CD4-positive, alpha-beta memory T cell (primary cell): ENCODE measurements at regions not wholly inside any gene's neighbourhood (a gene's known extent, or its start where the extent isn't known, plus 50 kb on each side); places are given as distances from the start of the nearest gene placed in this dataset.

Experiments
- CTCF ChIA-PET: fragments of 350-600 bp; sonication (Branson Sonifier 250); formaldehyde crosslinking; loops from one replicate; lab custom pipeline; 2021; ENCODE audit warnings: inconsistent platforms; ENCODE audit not compliant: partially characterized antibody; lab: Charles Lee
- POLR2A ChIA-PET: fragments of 350-600 bp; sonication (Branson Sonifier 250); formaldehyde crosslinking; loops from one replicate; lab custom pipeline; 2021; ENCODE audit not compliant: partially characterized antibody; lab: Charles Lee
- DNase-seq, 5 donors: peaks; one replicate each; pipeline versions ENCODE4 v3.0.0 to v3.0.0-alpha.2; 2020 to 2022; ENCODE audit warnings: mixed read lengths in 1 of 5
- H3K27ac ChIP-seq: one replicate; pipeline ENCODE4 v1.7.0; 2013; ENCODE audit warnings: low read depth, low read length
- H3K27me3 ChIP-seq: 2 replicates; pipeline ENCODE4 v1.7.0; 2013; ENCODE audit warnings: mild to moderate bottlenecking, low read length, moderate library complexity; ENCODE audit not compliant: insufficient read depth
- H3K36me3 ChIP-seq: 2 replicates; pipeline ENCODE4 v1.7.0; 2013; ENCODE audit warnings: mild to moderate bottlenecking, low read length, moderate library complexity; ENCODE audit not compliant: insufficient read depth
- H3K4me1 ChIP-seq: 2 replicates; pipeline ENCODE4 v1.7.0; 2013; ENCODE audit warnings: mild to moderate bottlenecking, low read length, moderate library complexity; ENCODE audit not compliant: insufficient read depth
- H3K4me3 ChIP-seq, 2 donors: one replicate each; pipeline ENCODE4 v1.7.0; 2013; ENCODE audit warnings: low read length in 2 of 2, mild to moderate bottlenecking in 1 of 2
- H3K9me3 ChIP-seq, 2 donors: one replicate each; pipeline ENCODE4 v1.7.0; 2013; ENCODE audit warnings: low read length in 2 of 2, control low read depth in 1 of 2; ENCODE audit not compliant: control insufficient read depth in 1 of 2
- H3K27ac Mint-ChIP-seq, 7 donors: one replicate each; pipeline ENCODE4 v1.8.0; 2020 to 2021; ENCODE audit warnings: mixed read lengths in 7 of 7, mild to moderate bottlenecking in 6 of 7, inconsistent platforms in 3 of 7, moderate library complexity in 3 of 7
- H3K27me3 Mint-ChIP-seq, 2 donors: one replicate each; pipeline ENCODE4 v1.8.0; 2020 to 2021; ENCODE audit warnings: mixed read lengths in 2 of 2
- H3K36me3 Mint-ChIP-seq, 2 donors: one replicate each; pipeline ENCODE4 v1.8.0; 2020 to 2021; ENCODE audit warnings: mixed read lengths in 2 of 2, inconsistent platforms in 1 of 2, mild to moderate bottlenecking in 1 of 2
- H3K4me1 Mint-ChIP-seq, 4 donors: one replicate each; pipeline ENCODE4 v1.8.0; 2020 to 2021; ENCODE audit warnings: mixed read lengths in 4 of 4, mild to moderate bottlenecking in 1 of 4
- H3K4me3 Mint-ChIP-seq, 8 donors: one replicate each; pipeline ENCODE4 v1.8.0; 2020 to 2021; ENCODE audit warnings: mixed read lengths in 8 of 8, mild to moderate bottlenecking in 7 of 8, moderate library complexity in 6 of 8, inconsistent platforms in 3 of 8
- H3K9me3 Mint-ChIP-seq, 8 donors: one replicate each; pipeline ENCODE4 v1.8.0; 2020 to 2021; ENCODE audit warnings: mixed read lengths in 8 of 8, mild to moderate bottlenecking in 5 of 8, inconsistent platforms in 3 of 8, moderate library complexity in 1 of 8
- intact Hi-C: fragments of 100-400 bp; cut with micrococcal nuclease; formaldehyde crosslinking; loops from one replicate; pipeline ENCODE4 v1.15.1; 2023

GRCh38 chr2:54372361-54372760 lies 83.8 kb upstream of the SPTBN1 start:
- ChIA-PET CTCF (no interaction called here), POLR2A (no interaction called here)
- Mint-ChIP-seq H3K9me3 (peaks cover 0 to 23% (median 15%) of the 10 kb centered on the region in 8 donors), H3K27me3 (peaks cover 5 to 16% of the 10 kb centered on the region in 2 donors), H3K27ac (no peak overlapping the region), H3K36me3 (peaks cover 0 to 4% of the 10 kb centered on the region in 2 donors), H3K4me3 (no peak overlapping the region), H3K4me1 (no peaks in the 10 kb centered on the region)
- no peaks in the 10 kb centered on the region for H3K4me1 ChIP-seq
- H3K4me3 ChIP-seq, result no peak overlapping the region
- no peaks in the 10 kb centered on the region for H3K36me3 ChIP-seq
- no peak overlapping the region for H3K27ac ChIP-seq
- DNase-seq, result no peak
- no peaks in the 10 kb centered on the region for H3K27me3 ChIP-seq
- H3K9me3 ChIP-seq, result no peaks in the 10 kb centered on the region
- intact Hi-C loops, result no loop called here

- Mint-ChIP-seq H3K4me1 (no peaks in the 10 kb centered on the region), H3K9me3 (peaks cover 0 to 12% (median 5%) of the 10 kb centered on the region in 8 donors), H3K36me3 (no peaks in the 10 kb centered on the region), H3K27me3 (peaks cover 5 to 16% of the 10 kb centered on the region in 2 donors), H3K27ac (peak overlapping the region in 1 of 7 donors; percentile 47), H3K4me3 (no peak overlapping the region)
- intact Hi-C loops, result no loop called here
- H3K27me3 ChIP-seq, result no peaks in the 10 kb centered on the region
- POLR2A ChIA-PET, result no interaction called here
- DNase-seq, result no peak
- H3K4me3 ChIP-seq, result no peak overlapping the region
- H3K4me1 ChIP-seq, result no peaks in the 10 kb centered on the region
- H3K9me3 ChIP-seq, result no peaks in the 10 kb centered on the region
- H3K27ac ChIP-seq, result no peak overlapping the region
- H3K36me3 ChIP-seq, result no peaks in the 10 kb centered on the region
- CTCF ChIA-PET, result no interaction called here
These were observed 82.3 kb upstream of the SPTBN1 start for GRCh38 chr2:54373855-54374254.

GRCh38 chr2:54374591-54375364 lies 81.3 kb upstream of the SPTBN1 start:
- Mint-ChIP-seq H3K36me3 (no peaks in the 10 kb centered on the region), H3K9me3 (peaks cover 0 to 3% (median 0%) of the 10 kb centered on the region in 8 donors), H3K27me3 (peaks cover 5 to 13% of the 10 kb centered on the region in 2 donors), H3K4me1 (no peaks in the 10 kb centered on the region), H3K4me3 (no peak overlapping the region), H3K27ac (no peak overlapping the region)
- H3K9me3 ChIP-seq, result no peaks in the 10 kb centered on the region
- H3K27me3 ChIP-seq, result no peaks in the 10 kb centered on the region
- no peak for DNase-seq
- H3K4me3 ChIP-seq, result no peak overlapping the region
- H3K4me1 ChIP-seq, result no peaks in the 10 kb centered on the region
- H3K27ac ChIP-seq, result no peak overlapping the region
- ChIA-PET POLR2A (no interaction called here), CTCF (no interaction called here)
- intact Hi-C loops, result no loop called here
- H3K36me3 ChIP-seq, result no peaks in the 10 kb centered on the region

- Mint-ChIP-seq H3K36me3 (no peaks in the 10 kb centered on the region), H3K9me3 (no peaks in the 10 kb centered on the region), H3K27ac (no peak overlapping the region), H3K27me3 (peaks cover 5 to 8% of the 10 kb centered on the region in 2 donors), H3K4me1 (no peaks in the 10 kb centered on the region), H3K4me3 (no peak overlapping the region)
- H3K9me3 ChIP-seq, result no peaks in the 10 kb centered on the region
- no peaks in the 10 kb centered on the region for H3K4me1 ChIP-seq
- CTCF ChIA-PET, result no interaction called here
- POLR2A ChIA-PET, result no interaction called here
- no peaks in the 10 kb centered on the region for H3K27me3 ChIP-seq
- intact Hi-C loops, result no loop called here
- H3K36me3 ChIP-seq, result no peaks in the 10 kb centered on the region
- no peak for DNase-seq
- H3K4me3 ChIP-seq, result no peak overlapping the region
- H3K27ac ChIP-seq, result no peak overlapping the region
These were observed 78.7 kb upstream of the SPTBN1 start for GRCh38 chr2:54377451-54377850.

- peaks cover 5 to 6% of the 10 kb centered on the region in 2 donors for H3K27me3 Mint-ChIP-seq
- POLR2A ChIA-PET, result no interaction called here
- no peak overlapping the region for H3K27ac Mint-ChIP-seq
- Histone ChIP-seq H3K36me3 (no peaks in the 10 kb centered on the region), H3K9me3 (no peaks in the 10 kb centered on the region), H3K27me3 (no peaks in the 10 kb centered on the region), H3K4me3 (no peak overlapping the region), H3K27ac (no peak overlapping the region), H3K4me1 (no peaks in the 10 kb centered on the region)
- H3K4me3 Mint-ChIP-seq, result no peak overlapping the region
- intact Hi-C loops, result no loop called here
- no peaks in the 10 kb centered on the region for H3K9me3 Mint-ChIP-seq
- no peaks in the 10 kb centered on the region for H3K4me1 Mint-ChIP-seq
- CTCF ChIA-PET, result no interaction called here
- no peaks in the 10 kb centered on the region for H3K36me3 Mint-ChIP-seq
- DNase-seq, result no peak
These were observed 78.1 kb upstream of the SPTBN1 start for GRCh38 chr2:54377901-54378493.

GRCh38 chr2:54380670-54381069 lies 75.5 kb upstream of the SPTBN1 start:
- Histone ChIP-seq H3K4me1 (no peaks in the 10 kb centered on the region), H3K36me3 (no peaks in the 10 kb centered on the region), H3K27ac (no peak overlapping the region), H3K27me3 (no peaks in the 10 kb centered on the region), H3K4me3 (no peak overlapping the region), H3K9me3 (no peaks in the 10 kb centered on the region)
- Mint-ChIP-seq H3K27ac (no peak overlapping the region), H3K4me1 (no peaks in the 10 kb centered on the region), H3K9me3 (peaks cover 0 to 2% (median 0%) of the 10 kb centered on the region in 8 donors), H3K27me3 (peaks cover 2% of the 10 kb centered on the region in 2 donors), H3K36me3 (no peaks in the 10 kb centered on the region), H3K4me3 (no peak overlapping the region)
- intact Hi-C loops, result no loop called here
- POLR2A ChIA-PET, result no interaction called here
- CTCF ChIA-PET, result no interaction called here
- no peak for DNase-seq

- Histone ChIP-seq H3K9me3 (no peaks in the 10 kb centered on the region), H3K4me3 (no peak overlapping the region), H3K36me3 (no peaks in the 10 kb centered on the region), H3K4me1 (no peaks in the 10 kb centered on the region), H3K27ac (no peak overlapping the region), H3K27me3 (no peaks in the 10 kb centered on the region)
- Mint-ChIP-seq H3K27me3 (peaks cover 2% of the 10 kb centered on the region in 2 donors), H3K4me3 (no peak overlapping the region), H3K27ac (no peak overlapping the region), H3K9me3 (peaks cover 0 to 2% (median 0%) of the 10 kb centered on the region in 8 donors), H3K36me3 (no peaks in the 10 kb centered on the region), H3K4me1 (no peaks in the 10 kb centered on the region)
- CTCF ChIA-PET, result no interaction called here
- no peak for DNase-seq
- POLR2A ChIA-PET, result no interaction called here
- intact Hi-C loops, result no loop called here
These were observed 74.8 kb upstream of the SPTBN1 start for GRCh38 chr2:54381293-54381692.
